GM12878 (cell line): ENCODE measurements at regions not wholly inside any gene's neighbourhood (a gene's known extent, or its start where the extent isn't known, plus 50 kb on each side); places are given as distances from the start of the nearest gene placed in this dataset.

ENCODE experiments used
- ATAC-seq: fragments of 200-7000 bp; cut with Tn5 transposase; 3 replicates; pipeline ENCODE4 v1.9.1; 2020; ENCODE audit warnings: mild to moderate bottlenecking, moderate library complexity
- BruUV-seq: library from RNA; stranded (reverse); fragments of 400-500 nt; replicated peaks from 2 replicates; lab custom pipeline; 2021; lab: Mats Ljungman, UMichigan
- CTCF ChIA-PET: fragments of 300-600 bp; sonication (Branson Sonifier 250); formaldehyde crosslinking; extraction: SDS; loops from one replicate; lab custom pipeline; 2021; ENCODE audit warnings: inconsistent platforms; lab: Yijun Ruan, JAX
- POLR2A ChIA-PET: fragments of 350-600 bp; formaldehyde crosslinking; extraction: SDS; loops from one replicate; lab custom pipeline; 2021; ENCODE audit warnings: inconsistent platforms; lab: Charles Lee
- RAD21 ChIA-PET: fragments of 300-600 bp; sonication (Branson Sonifier 250); formaldehyde crosslinking; loops from one replicate; lab custom pipeline; 2023; ENCODE audit warnings: antibody characterized with exemption; ENCODE audit not compliant: unreplicated experiment; lab: Charles Lee
- SMC1A ChIA-PET: fragments of 300-600 bp; sonication (Branson Sonifier 250); formaldehyde crosslinking; loops from one replicate; lab custom pipeline; 2023; ENCODE audit not compliant: unreplicated experiment, uncharacterized antibody; lab: Charles Lee
- DNase-seq: peaks from one replicate; pipeline ENCODE4 v3.0.0-alpha.2; 2011; ENCODE audit warnings: low read depth, low spot score
- FAIRE-seq: peaks from 3 replicates; lab custom pipeline; 2011; peaks lifted over from hg19 to GRCh38; lab: Jason Lieb, UNC
- H2AFZ ChIP-seq: 2 replicates; pipeline ENCODE4 v1.6.0; 2011; ENCODE audit warnings: low read depth, low read length, control low read depth; ENCODE audit not compliant: control insufficient read depth
- H3K27ac ChIP-seq: 2 replicates; pipeline ENCODE4 v1.5.1; 2011; ENCODE audit warnings: control low read depth; ENCODE audit not compliant: control insufficient read depth, insufficient read depth
- H3K27me3 ChIP-seq, 2 experiments: replicated peaks in 1 of 2; 2 replicates each; pipeline versions ENCODE4 v1.6.0 to v1.6.1; 2011; ENCODE audit warnings: low read length in 1 of 2; ENCODE audit not compliant: control insufficient read depth in 2 of 2, insufficient read depth in 2 of 2
- H3K36me3 ChIP-seq, 2 experiments: 2 replicates each; pipeline ENCODE4 v1.5.1; 2011; ENCODE audit warnings: low read length in 1 of 2; ENCODE audit not compliant: control insufficient read depth in 2 of 2, insufficient read depth in 2 of 2
- H3K4me1 ChIP-seq: 2 replicates; pipeline ENCODE4 v1.6.1; 2011; ENCODE audit warnings: mild to moderate bottlenecking, low read length, moderate library complexity, mixed read lengths; ENCODE audit not compliant: control insufficient read depth, insufficient read depth
- H3K4me2 ChIP-seq: 2 replicates; pipeline ENCODE4 v1.6.0; 2011; ENCODE audit warnings: control low read depth; ENCODE audit not compliant: control insufficient read depth, insufficient read depth
- H3K4me3 ChIP-seq: fragments of 200-600 bp; sonication (generic); 2 replicates; pipeline ENCODE4 v1.5.1; 2016
- H3K79me2 ChIP-seq: 2 replicates; pipeline ENCODE4 v1.6.0; 2011; ENCODE audit warnings: low read length; ENCODE audit not compliant: control insufficient read depth, insufficient read depth
- H3K9ac ChIP-seq: 2 replicates; pipeline ENCODE4 v1.8.0; 2011; ENCODE audit warnings: low read length, control low read depth, mixed read lengths; ENCODE audit not compliant: control insufficient read depth, insufficient read depth
- H3K9me3 ChIP-seq: replicated peaks from 3 replicates; pipeline ENCODE4 v1.5.1; 2011; ENCODE audit warnings: mild to moderate bottlenecking, low read length; ENCODE audit not compliant: control insufficient read depth, insufficient read depth
- H4K20me1 ChIP-seq: 2 replicates; pipeline ENCODE4 v1.6.0; 2011; ENCODE audit not compliant: control insufficient read depth, insufficient read depth
- ETV6 ChIP-seq, 2 experiments: fragments of 450-650 bp in 1 of 2; IDR thresholded peaks in 1 of 2; conservative IDR thresholded peaks in 1 of 2; 2 replicates each; pipeline ENCODE4 v1.6.1; 2014; ENCODE audit warnings: antibody characterized with exemption in 1 of 2, borderline replicate concordance in 1 of 2, low read depth in 1 of 2, mild to moderate bottlenecking in 1 of 2, moderate library complexity in 1 of 2
- HDGF ChIP-seq: fragments of 450-650 bp; IDR thresholded peaks from 2 replicates; pipeline ENCODE4 v1.6.1; 2016; ENCODE audit warnings: antibody characterized with exemption
- JUNB ChIP-seq: IDR thresholded peaks from 2 replicates; pipeline ENCODE4 v1.6.1; 2016; ENCODE audit warnings: antibody characterized with exemption, mild to moderate bottlenecking
- NFYB ChIP-seq: IDR thresholded peaks from 2 replicates; pipeline ENCODE4 v1.6.1; 2011; ENCODE audit warnings: low read depth, mild to moderate bottlenecking, low read length, improper control_type of control experiment, moderate library complexity; ENCODE audit not compliant: insufficient read depth
- NR2C2 ChIP-seq: IDR thresholded peaks from 2 replicates; pipeline ENCODE4 v1.6.1; 2011; ENCODE audit warnings: borderline replicate concordance, low read depth; ENCODE audit not compliant: control insufficient read depth, insufficient read length
- NRF1 ChIP-seq: conservative IDR thresholded peaks from 2 replicates; pipeline ENCODE4 v1.6.1; 2011; ENCODE audit warnings: mild to moderate bottlenecking, low read depth, low read length, improper control_type of control experiment
- PAX5 ChIP-seq: IDR thresholded peaks from 2 replicates; pipeline ENCODE4 v1.6.1; 2011; ENCODE audit warnings: low read depth, low read length, borderline replicate concordance
- POLR2AphosphoS5 ChIP-seq: IDR thresholded peaks from 2 replicates; pipeline ENCODE4 v1.6.1; 2011; ENCODE audit warnings: mild to moderate bottlenecking, low read length, inconsistent platforms
- REST ChIP-seq: IDR thresholded peaks from 2 replicates; pipeline ENCODE4 v1.6.1; 2012; ENCODE audit warnings: mild to moderate bottlenecking, low read depth, low read length
- SMARCA5 ChIP-seq: fragments of 450-650 bp; IDR thresholded peaks from 2 replicates; pipeline ENCODE4 v1.6.1; 2017; ENCODE audit warnings: mild to moderate bottlenecking
- SREBF1 ChIP-seq: IDR thresholded peaks from 2 replicates; pipeline ENCODE4 v1.6.1; 2012; ENCODE audit warnings: mild to moderate bottlenecking, low read length
- SUZ12 ChIP-seq: fragments of 200-600 bp; sonication (generic); IDR thresholded peaks from one replicate; pipeline ENCODE4 v1.6.1; 2018; ENCODE audit warnings: antibody characterized with exemption, mild to moderate bottlenecking; ENCODE audit not compliant: unreplicated experiment
- TAF1 ChIP-seq: IDR thresholded peaks from 2 replicates; pipeline ENCODE4 v1.6.1; 2011; ENCODE audit warnings: mild to moderate bottlenecking, low read depth, low read length, borderline replicate concordance
- YBX1 ChIP-seq: fragments of 450-650 bp; IDR thresholded peaks from 2 replicates; pipeline ENCODE4 v1.6.1; 2016; ENCODE audit warnings: antibody characterized with exemption
- ZBTB33 ChIP-seq: fragments of 450-650 bp; IDR thresholded peaks from 2 replicates; pipeline ENCODE4 v1.6.1; 2017; ENCODE audit warnings: mild to moderate bottlenecking
- ZBTB40 ChIP-seq: fragments of 450-650 bp; IDR thresholded peaks from 2 replicates; pipeline ENCODE4 v1.6.1; 2016; ENCODE audit warnings: mild to moderate bottlenecking, moderate library complexity, borderline replicate concordance
- ZNF24 ChIP-seq: fragments of 450-650 bp; IDR thresholded peaks from 2 replicates; pipeline ENCODE4 v1.6.1; 2017; ENCODE audit warnings: antibody characterized with exemption, mild to moderate bottlenecking
- WGBS: methylation state at CpG from one replicate; pipeline ENCODE4 v1.1.6; 2016; ENCODE audit warnings: low lambda C conversion rate; ENCODE audit not compliant: insufficient replicate concordance, insufficient coverage; ENCODE audit errors: missing lambda C conversion rate; 5-methylcytosine and 5-hydroxymethylcytosine counted together
- in situ Hi-C: fragments of 300-500 bp; cut with MboI; formaldehyde crosslinking; loops from 9 replicates; pipeline ENCODE4 v1.14.3; 2018; ENCODE audit warnings: mixed read lengths
- intact Hi-C: fragments of 100-400 bp; cut with micrococcal nuclease; formaldehyde crosslinking; loops from one replicate; pipeline ENCODE4 v1.14.2; 2022; ENCODE audit not compliant: unreplicated experiment

GRCh38 chr1:3989465-3989864 is 89.4 kb upstream of the C1orf174 start:
- no peak overlapping the region for H3K4me2 ChIP-seq
- no peak overlapping the region for H2AFZ ChIP-seq
- no peak overlapping the region for H3K27ac ChIP-seq
- no peak overlapping the region for H3K9ac ChIP-seq
- intact Hi-C loops (no loop called here), in situ Hi-C loops (no loop called here)
- RAD21 ChIA-PET = no interaction called here
- BruUV-seq = no TSS peak
- POLR2A ChIA-PET = no interaction called here
- DNase-seq (no peak), FAIRE-seq (no peak), ATAC-seq (no peak)
- SMC1A ChIA-PET = interaction anchor here (0.6 kb wide), 1 partner anchor 24 kb away, joined by 3 read pairs; no protein-coding TSS in a partner anchor
- no peaks in the 10 kb centered on the region; the same call in 2 of the 3 replicates for H3K9me3 ChIP-seq
- no peak overlapping the region for H3K4me3 ChIP-seq
- no peaks in the 10 kb centered on the region for H3K36me3 ChIP-seq
- H3K27me3 ChIP-seq = no peaks in the 10 kb centered on the region
- H3K4me1 ChIP-seq = no peaks in the 10 kb centered on the region
- WGBS = 42% methylated on average over 2 of the region's 2 CpGs
- no peaks in the 10 kb centered on the region for H4K20me1 ChIP-seq
- CTCF ChIA-PET = no interaction called here
- no peaks in the 10 kb centered on the region for H3K79me2 ChIP-seq
- no peak for TF ChIP-seq POLR2AphosphoS5
- no peak for TF ChIP-seq SUZ12
- TF ChIP-seq YBX1 = no peak
- no peak for TF ChIP-seq SREBF1
- TF ChIP-seq PAX5 = no peak
- no peak for TF ChIP-seq ZBTB40
- no peak for TF ChIP-seq JUNB
- no peak for TF ChIP-seq NRF1
- no peak for TF ChIP-seq ZNF24
- TF ChIP-seq SMARCA5 = no peak
- TF ChIP-seq HDGF = no peak
- no peak for TF ChIP-seq REST
- TF ChIP-seq NR2C2 = no peak
- TF ChIP-seq NFYB = no peak
- TF ChIP-seq TAF1 = no peak
- no peak for TF ChIP-seq ZBTB33
- TF ChIP-seq ETV6 (conservative IDR thresholded peaks at IDR 0.05 in 1 of 2, IDR thresholded peaks at IDR 0.05 in 1 of 2; ENCODE audit: borderline replicate concordance in 1 of 2, low read depth in 1 of 2) = no peak
